ENCODE measurements at regions not wholly inside any gene's neighbourhood (a gene's known extent, or its start where the extent isn't known, plus 50 kb on each side); places are given as distances from the start of the nearest gene placed in this dataset.

DNA sequence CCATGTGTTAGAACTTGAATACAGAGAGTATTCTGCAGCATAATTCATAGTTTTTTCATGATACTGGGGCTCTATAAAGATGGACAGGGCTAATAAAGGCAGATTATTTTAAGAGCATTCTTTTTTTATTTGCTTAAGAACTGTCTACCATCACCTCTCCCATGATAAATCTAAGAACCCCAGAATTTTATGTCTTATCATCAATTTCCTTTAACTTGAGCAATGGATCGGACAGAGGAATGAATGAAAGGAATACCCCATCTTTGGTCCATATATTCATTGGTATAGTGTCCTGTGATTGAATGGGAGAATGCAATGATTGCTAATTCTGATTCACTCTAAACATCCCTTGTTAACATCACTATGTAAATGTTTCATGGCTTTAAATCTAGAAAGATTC lies 946.3 kb upstream of the LRRN3 start:
- Histone ChIP-seq H3K9me3 (peaks cover 0 to 11% (median 0%) of the 10 kb centered on the region in 4 donors), H3K27ac (no peak overlapping the region), H3K27me3 (no peaks in the 10 kb centered on the region), H3K4me1 (no peaks in the 10 kb centered on the region), H3K36me3 (no peaks in the 10 kb centered on the region), H3K4me3 (no peak overlapping the region)
- no peak for TF ChIP-seq POLR2A (IDR thresholded peaks at IDR 0.05)
- TF ChIP-seq, protein P1, sequence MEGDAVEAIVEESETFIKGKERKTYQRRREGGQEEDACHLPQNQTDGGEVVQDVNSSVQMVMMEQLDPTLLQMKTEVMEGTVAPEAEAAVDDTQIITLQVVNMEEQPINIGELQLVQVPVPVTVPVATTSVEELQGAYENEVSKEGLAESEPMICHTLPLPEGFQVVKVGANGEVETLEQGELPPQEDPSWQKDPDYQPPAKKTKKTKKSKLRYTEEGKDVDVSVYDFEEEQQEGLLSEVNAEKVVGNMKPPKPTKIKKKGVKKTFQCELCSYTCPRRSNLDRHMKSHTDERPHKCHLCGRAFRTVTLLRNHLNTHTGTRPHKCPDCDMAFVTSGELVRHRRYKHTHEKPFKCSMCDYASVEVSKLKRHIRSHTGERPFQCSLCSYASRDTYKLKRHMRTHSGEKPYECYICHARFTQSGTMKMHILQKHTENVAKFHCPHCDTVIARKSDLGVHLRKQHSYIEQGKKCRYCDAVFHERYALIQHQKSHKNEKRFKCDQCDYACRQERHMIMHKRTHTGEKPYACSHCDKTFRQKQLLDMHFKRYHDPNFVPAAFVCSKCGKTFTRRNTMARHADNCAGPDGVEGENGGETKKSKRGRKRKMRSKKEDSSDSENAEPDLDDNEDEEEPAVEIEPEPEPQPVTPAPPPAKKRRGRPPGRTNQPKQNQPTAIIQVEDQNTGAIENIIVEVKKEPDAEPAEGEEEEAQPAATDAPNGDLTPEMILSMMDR (IDR thresholded peaks at IDR 0.05): no peak
- no peak for TF ChIP-seq EP300 (IDR thresholded peaks at IDR 0.05)
- WGBS, 2 donors: 87 to 98% methylated on average over 1 of the region's 1 CpG
- DNase-seq (ENCODE audit: low spot score in 2 of 2): no peak

DNA sequence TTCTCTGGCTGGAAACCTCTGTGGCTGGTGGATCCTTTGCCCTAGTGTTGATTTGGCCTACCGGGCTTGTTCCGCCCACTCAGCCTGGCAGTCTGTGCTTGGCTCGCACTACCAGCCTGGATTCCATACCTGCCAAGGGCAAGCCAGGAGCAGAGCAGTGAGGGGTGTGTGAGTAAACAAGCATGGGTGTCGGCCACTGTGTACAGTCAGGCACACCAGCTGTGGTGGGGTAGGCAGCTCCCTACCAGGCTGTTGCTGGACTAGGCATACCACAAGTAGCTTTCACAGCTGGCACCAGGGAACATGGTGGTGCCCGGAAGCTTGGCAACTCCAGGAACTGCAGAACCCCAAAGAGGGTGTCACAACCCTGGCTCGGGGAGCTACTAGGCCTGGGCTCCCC lies 942.9 kb upstream of the LRRN3 start:
- peaks cover 0 to 8% (median 0%) of the 10 kb centered on the region in 4 donors for H3K9me3 ChIP-seq
- 89 to 94% methylated on average over 6 of the region's 6 CpGs for WGBS, 2 donors
- TF ChIP-seq EP300 (IDR thresholded peaks at IDR 0.05): no peak
- TF ChIP-seq, protein P1 (IDR thresholded peaks at IDR 0.05): no peak
- TF ChIP-seq POLR2A (IDR thresholded peaks at IDR 0.05): no peak
- H3K27me3 ChIP-seq: no peaks in the 10 kb centered on the region
- no peaks in the 10 kb centered on the region for H3K36me3 ChIP-seq
- H3K4me1 ChIP-seq: no peaks in the 10 kb centered on the region
- H3K4me3 ChIP-seq: no peak overlapping the region
- DNase-seq (ENCODE audit: low spot score in 2 of 2): no peak
- no peak overlapping the region for H3K27ac ChIP-seq

DNA sequence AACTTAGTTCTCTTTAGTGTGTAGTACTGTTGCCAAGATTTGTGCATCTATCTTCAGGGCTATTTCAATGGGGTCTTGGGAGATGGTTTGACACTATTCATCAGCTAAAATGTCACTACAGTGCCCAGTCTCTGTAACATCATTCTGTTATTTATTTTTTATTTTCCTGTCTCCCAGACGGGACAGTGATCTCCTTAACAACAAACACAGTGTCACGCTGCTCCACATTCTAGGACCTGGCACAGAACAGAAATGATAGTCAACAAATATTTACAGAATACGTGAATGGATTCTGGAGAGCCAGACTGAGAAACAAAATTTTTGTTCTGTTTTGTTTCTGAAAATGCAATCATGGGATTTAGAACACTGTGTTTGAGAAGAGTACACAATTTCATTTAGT lies 937.7 kb upstream of the LRRN3 start:
- H3K27me3 ChIP-seq: no peaks in the 10 kb centered on the region
- no peak for DNase-seq (ENCODE audit: low spot score in 2 of 2)
- H3K4me1 ChIP-seq: peaks cover 0 to 6% (median 0%) of the 10 kb centered on the region in 4 donors
- WGBS, 2 donors: 32 to 60% methylated on average over 3 of the region's 3 CpGs
- H3K4me3 ChIP-seq: no peak overlapping the region
- H3K9me3 ChIP-seq: peaks cover 0 to 6% (median 0%) of the 10 kb centered on the region in 4 donors
- TF ChIP-seq EP300 (IDR thresholded peaks at IDR 0.05) (no peak), POLR2A (IDR thresholded peaks at IDR 0.05) (no peak)
- TF ChIP-seq, protein P1 (IDR thresholded peaks at IDR 0.05): no peak
- H3K27ac ChIP-seq: no peak overlapping the region
- no peaks in the 10 kb centered on the region for H3K36me3 ChIP-seq

DNA sequence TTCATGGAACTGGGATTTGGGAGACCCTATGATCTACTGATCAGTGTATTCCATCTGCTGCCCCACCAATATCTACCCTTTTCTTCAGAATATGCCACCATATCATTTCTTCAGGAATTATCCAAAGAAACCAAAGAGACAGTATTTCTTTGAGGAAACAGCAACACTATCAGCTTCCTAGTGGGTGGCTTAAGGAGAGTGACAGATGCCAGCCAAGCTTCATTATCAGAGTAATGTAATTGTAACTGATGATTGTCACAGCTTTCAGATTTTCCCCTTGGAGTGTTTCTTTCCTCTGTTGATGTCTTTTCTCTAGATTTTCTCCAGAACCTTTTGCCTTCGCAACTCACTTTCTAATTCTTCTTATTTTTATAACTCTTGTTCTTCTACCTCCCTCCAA lies 934.4 kb upstream of the LRRN3 start:
- Histone ChIP-seq H3K9me3 (no peaks in the 10 kb centered on the region), H3K36me3 (no peaks in the 10 kb centered on the region), H3K4me1 (peaks cover 0 to 6% (median 0%) of the 10 kb centered on the region in 4 donors), H3K27ac (no peak overlapping the region), H3K27me3 (no peaks in the 10 kb centered on the region), H3K4me3 (no peak overlapping the region)
- DNase-seq (ENCODE audit: low spot score in 2 of 2): no peak
- 100% methylated on average over 1 of the region's 1 CpG for WGBS, 2 donors
- TF ChIP-seq POLR2A (IDR thresholded peaks at IDR 0.05) (no peak), EP300 (IDR thresholded peaks at IDR 0.05) (no peak)
- TF ChIP-seq, protein P1 (IDR thresholded peaks at IDR 0.05): no peak

DNA sequence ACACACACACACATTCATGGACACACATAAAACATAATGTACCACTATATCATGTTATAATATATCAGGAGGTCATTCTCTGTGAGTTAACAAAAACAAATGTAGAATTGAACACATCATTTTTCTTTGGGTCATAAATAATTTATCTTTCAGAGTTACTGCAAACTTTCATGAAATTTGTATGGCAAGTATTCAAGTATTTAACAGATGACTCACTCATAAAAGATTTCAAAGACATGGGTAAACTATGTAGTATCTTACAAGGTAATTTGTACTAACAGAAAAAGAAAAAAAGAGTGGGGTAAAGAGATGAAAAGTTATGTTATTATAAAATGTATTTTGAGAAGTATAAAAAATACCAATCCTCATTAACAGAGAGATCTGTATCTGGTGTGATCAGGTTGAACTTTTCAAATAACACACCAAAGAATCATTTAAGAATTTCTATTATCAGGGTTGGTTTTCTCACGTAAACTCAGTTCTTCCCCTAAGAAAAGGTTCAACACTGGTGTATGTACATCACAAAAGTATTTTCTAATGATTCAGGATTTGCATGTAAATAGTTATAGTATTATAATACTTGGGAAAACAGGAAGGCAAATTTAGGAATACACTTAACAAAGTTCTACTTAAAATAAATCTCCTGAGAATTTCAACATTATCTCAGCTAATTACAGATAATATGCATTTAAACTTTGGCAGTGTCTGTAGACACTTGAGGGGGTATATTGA lies 933.1 kb upstream of the LRRN3 start:
- H3K4me3 ChIP-seq: no peak overlapping the region
- 0 to 5% methylated on average over 1 of the region's 1 CpG for WGBS, 2 donors
- TF ChIP-seq EP300 (IDR thresholded peaks at IDR 0.05): no peak
- no peak for DNase-seq (ENCODE audit: low spot score in 2 of 2)
- H3K27me3 ChIP-seq: no peaks in the 10 kb centered on the region
- H3K4me1 ChIP-seq: peaks cover 0 to 6% (median 0%) of the 10 kb centered on the region in 4 donors
- no peaks in the 10 kb centered on the region for H3K9me3 ChIP-seq
- no peaks in the 10 kb centered on the region for H3K36me3 ChIP-seq
- H3K27ac ChIP-seq: no peak overlapping the region
